Loucy (cell line): ENCODE measurements at regions not wholly inside any gene's neighbourhood (a gene's known extent, or its start where the extent isn't known, plus 50 kb on each side); places are given as distances from the start of the nearest gene placed in this dataset.

Experiments used
- H2AFZ ChIP-seq: fragments of 200-600 bp; sonication (generic); 2 replicates; pipeline ENCODE4 v1.6.0; 2016; ENCODE audit warnings: antibody characterized with exemption, mild to moderate bottlenecking, low read length, moderate library complexity
- H3F3A ChIP-seq: fragments of 200-600 bp; 2 replicates; pipeline ENCODE4 v1.6.0; 2016; ENCODE audit warnings: antibody characterized with exemption, low read depth, mild to moderate bottlenecking
- H3K27me3 ChIP-seq: fragments of 200-600 bp; sonication (generic); 2 replicates; pipeline ENCODE4 v1.6.1; 2014; ENCODE audit warnings: low read length, mild to moderate bottlenecking; ENCODE audit not compliant: insufficient read depth, poor library complexity, severe bottlenecking
- H3K36me3 ChIP-seq: fragments of 200-600 bp; sonication (generic); 2 replicates; pipeline ENCODE4 v1.6.1; 2016; ENCODE audit warnings: low read length; ENCODE audit not compliant: insufficient read depth
- H3K4me1 ChIP-seq: fragments of 200-600 bp; sonication (generic); 2 replicates; pipeline ENCODE4 v1.5.1; 2014; ENCODE audit warnings: low read length, mild to moderate bottlenecking; ENCODE audit not compliant: insufficient read depth, poor library complexity, severe bottlenecking
- H3K4me2 ChIP-seq: fragments of 200-600 bp; sonication (generic); 2 replicates; pipeline ENCODE4 v1.6.0; 2014; ENCODE audit warnings: antibody characterized with exemption, low read length, low read depth, mild to moderate bottlenecking; ENCODE audit not compliant: poor library complexity, severe bottlenecking
- H3K4me3 ChIP-seq: fragments of 200-600 bp; sonication (generic); 2 replicates; pipeline ENCODE4 v1.5.1; 2014; ENCODE audit warnings: low read length, mild to moderate bottlenecking, mixed read lengths; ENCODE audit not compliant: poor library complexity, severe bottlenecking
- H3K79me2 ChIP-seq: fragments of 200-600 bp; sonication (generic); 2 replicates; pipeline ENCODE4 v1.6.1; 2014; ENCODE audit warnings: low read length; ENCODE audit not compliant: insufficient read depth
- H3K9ac ChIP-seq: fragments of 200-600 bp; sonication (generic); 2 replicates; pipeline ENCODE4 v1.6.0; 2014; ENCODE audit warnings: mild to moderate bottlenecking, low read depth, low read length, moderate library complexity; ENCODE audit not compliant: poor library complexity, severe bottlenecking
- H3K9me2 ChIP-seq: fragments of 200-600 bp; sonication (generic); replicated peaks from 2 replicates; pipeline ENCODE4 v1.6.1; 2016; ENCODE audit warnings: low read depth, low read length, mixed read lengths
- H3K9me3 ChIP-seq: fragments of 200-600 bp; sonication (generic); 2 replicates; pipeline ENCODE4 v1.6.1; 2014; ENCODE audit warnings: mild to moderate bottlenecking, antibody characterized with exemption, low read length, low read depth; ENCODE audit not compliant: insufficient read depth
- H4K20me1 ChIP-seq: fragments of 200-600 bp; sonication (generic); 2 replicates; pipeline ENCODE4 v1.6.0; 2014; ENCODE audit warnings: antibody characterized with exemption, low read length, mild to moderate bottlenecking; ENCODE audit not compliant: insufficient read depth, poor library complexity, severe bottlenecking
- CTCF ChIP-seq: fragments of 200-600 bp; sonication (generic); conservative IDR thresholded peaks from 2 replicates; pipeline ENCODE4 v1.5.1; 2014; ENCODE audit warnings: mild to moderate bottlenecking, antibody characterized with exemption, low read length
- EZH2phosphoT487 ChIP-seq: fragments of 200-600 bp; IDR thresholded peaks from 2 replicates; pipeline ENCODE4 v1.6.1; 2018; ENCODE audit warnings: antibody characterized with exemption, mild to moderate bottlenecking, moderate library complexity, borderline replicate concordance

- no peaks in the 10 kb centered on the region for H3K36me3 ChIP-seq
- no peak overlapping the region for H2AFZ ChIP-seq
- no peaks in the 10 kb centered on the region for H4K20me1 ChIP-seq
- H3K4me2 ChIP-seq: no peak overlapping the region
- no peaks in the 10 kb centered on the region for H3F3A ChIP-seq
- H3K9ac ChIP-seq: no peak overlapping the region
- no peaks in the 10 kb centered on the region for H3K9me2 ChIP-seq
- H3K27me3 ChIP-seq: no peaks in the 10 kb centered on the region
- TF ChIP-seq CTCF (peak; percentile 65), EZH2phosphoT487 (no peak)
- no peaks in the 10 kb centered on the region for H3K4me1 ChIP-seq
- H3K79me2 ChIP-seq: no peaks in the 10 kb centered on the region
- no peaks in the 10 kb centered on the region for H3K9me3 ChIP-seq
- no peak overlapping the region for H3K4me3 ChIP-seq
Measured at GRCh38 chr5:17132444-17133083, 84.9 kb upstream of the BASP1 start.

- TF ChIP-seq CTCF: no peak
- no peak for TF ChIP-seq EZH2phosphoT487
- Histone ChIP-seq H3K79me2 (no peaks in the 10 kb centered on the region), H3K27me3 (no peaks in the 10 kb centered on the region), H3K4me2 (no peak overlapping the region), H3K9ac (no peak overlapping the region), H4K20me1 (no peaks in the 10 kb centered on the region), H3K4me1 (no peaks in the 10 kb centered on the region), H2AFZ (no peak overlapping the region), H3K9me3 (no peaks in the 10 kb centered on the region), H3K9me2 (no peaks in the 10 kb centered on the region), H3K4me3 (no peak overlapping the region), H3F3A (no peaks in the 10 kb centered on the region), H3K36me3 (no peaks in the 10 kb centered on the region)
Measured at GRCh38 chr5:17135050-17135449, 82.4 kb upstream of the BASP1 start.

GRCh38 chr5:17143335-17143734 is 74.1 kb upstream of the BASP1 start:
- no peaks in the 10 kb centered on the region for H3K79me2 ChIP-seq
- H2AFZ ChIP-seq: no peak overlapping the region
- no peaks in the 10 kb centered on the region for H4K20me1 ChIP-seq
- no peaks in the 10 kb centered on the region for H3K9me3 ChIP-seq
- no peaks in the 10 kb centered on the region for H3F3A ChIP-seq
- H3K4me1 ChIP-seq: no peaks in the 10 kb centered on the region
- no peaks in the 10 kb centered on the region for H3K9me2 ChIP-seq
- H3K27me3 ChIP-seq: no peaks in the 10 kb centered on the region
- no peaks in the 10 kb centered on the region for H3K36me3 ChIP-seq
- no peak overlapping the region for H3K9ac ChIP-seq
- no peak overlapping the region for H3K4me3 ChIP-seq
- no peak overlapping the region for H3K4me2 ChIP-seq
- no peak for TF ChIP-seq CTCF
- no peak for TF ChIP-seq EZH2phosphoT487
